ENCODE measurements at regions not wholly inside any gene's neighbourhood (a gene's known extent, or its start where the extent isn't known, plus 50 kb on each side); places are given as distances from the start of the nearest gene placed in this dataset.
A peak's percentile ranks its signal among the peaks of the same experiment; 100 is the strongest.

DNA sequence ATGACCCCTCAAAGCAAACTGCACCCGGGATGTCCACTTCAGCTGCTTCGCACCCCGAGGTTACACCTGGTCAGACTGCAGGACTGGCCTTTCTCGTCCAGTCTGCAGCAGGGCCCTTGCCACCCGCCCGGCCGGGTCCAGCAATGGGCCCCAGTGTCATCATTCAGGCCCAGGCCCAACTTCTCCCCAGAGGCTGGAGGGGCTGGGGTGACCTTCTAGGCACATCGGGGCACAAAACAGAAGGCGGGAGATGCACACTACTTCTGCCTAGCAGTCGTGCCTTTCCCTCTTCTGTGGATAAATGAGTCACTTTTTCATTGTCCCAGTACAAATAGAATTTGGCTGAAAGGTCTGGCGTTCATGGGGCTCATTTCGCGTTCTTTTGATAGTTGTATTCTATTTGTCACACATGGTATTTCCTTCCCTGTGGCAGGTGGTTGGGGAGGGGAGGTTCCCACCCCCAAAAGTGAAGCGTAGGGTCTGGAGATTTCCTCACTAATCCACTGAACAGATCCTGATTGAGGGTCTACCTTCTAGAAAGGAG lies 56.9 kb upstream of the ID2 start:
- DNase-seq (no peak), ATAC-seq (no peak)
- TF ChIP-seq, protein P1, sequence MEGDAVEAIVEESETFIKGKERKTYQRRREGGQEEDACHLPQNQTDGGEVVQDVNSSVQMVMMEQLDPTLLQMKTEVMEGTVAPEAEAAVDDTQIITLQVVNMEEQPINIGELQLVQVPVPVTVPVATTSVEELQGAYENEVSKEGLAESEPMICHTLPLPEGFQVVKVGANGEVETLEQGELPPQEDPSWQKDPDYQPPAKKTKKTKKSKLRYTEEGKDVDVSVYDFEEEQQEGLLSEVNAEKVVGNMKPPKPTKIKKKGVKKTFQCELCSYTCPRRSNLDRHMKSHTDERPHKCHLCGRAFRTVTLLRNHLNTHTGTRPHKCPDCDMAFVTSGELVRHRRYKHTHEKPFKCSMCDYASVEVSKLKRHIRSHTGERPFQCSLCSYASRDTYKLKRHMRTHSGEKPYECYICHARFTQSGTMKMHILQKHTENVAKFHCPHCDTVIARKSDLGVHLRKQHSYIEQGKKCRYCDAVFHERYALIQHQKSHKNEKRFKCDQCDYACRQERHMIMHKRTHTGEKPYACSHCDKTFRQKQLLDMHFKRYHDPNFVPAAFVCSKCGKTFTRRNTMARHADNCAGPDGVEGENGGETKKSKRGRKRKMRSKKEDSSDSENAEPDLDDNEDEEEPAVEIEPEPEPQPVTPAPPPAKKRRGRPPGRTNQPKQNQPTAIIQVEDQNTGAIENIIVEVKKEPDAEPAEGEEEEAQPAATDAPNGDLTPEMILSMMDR (IDR thresholded peaks at IDR 0.05): no peak
- Histone ChIP-seq H3K4me1 (ENCODE audit: low read depth) (peaks cover 25% of the 10 kb centered on the region), H3K4me3 (no peak overlapping the region), H3K36me3 (ENCODE audit: low read depth) (no peaks in the 10 kb centered on the region), H3K9me3 (no peaks in the 10 kb centered on the region)
- intact Hi-C loops (cut with DNase I, micrococcal nuclease): loop anchor here in 1 of 2 donors (5.0 kb wide), 1 partner anchor 57 kb away; the partner anchor contains the start of gene ID2

DNA sequence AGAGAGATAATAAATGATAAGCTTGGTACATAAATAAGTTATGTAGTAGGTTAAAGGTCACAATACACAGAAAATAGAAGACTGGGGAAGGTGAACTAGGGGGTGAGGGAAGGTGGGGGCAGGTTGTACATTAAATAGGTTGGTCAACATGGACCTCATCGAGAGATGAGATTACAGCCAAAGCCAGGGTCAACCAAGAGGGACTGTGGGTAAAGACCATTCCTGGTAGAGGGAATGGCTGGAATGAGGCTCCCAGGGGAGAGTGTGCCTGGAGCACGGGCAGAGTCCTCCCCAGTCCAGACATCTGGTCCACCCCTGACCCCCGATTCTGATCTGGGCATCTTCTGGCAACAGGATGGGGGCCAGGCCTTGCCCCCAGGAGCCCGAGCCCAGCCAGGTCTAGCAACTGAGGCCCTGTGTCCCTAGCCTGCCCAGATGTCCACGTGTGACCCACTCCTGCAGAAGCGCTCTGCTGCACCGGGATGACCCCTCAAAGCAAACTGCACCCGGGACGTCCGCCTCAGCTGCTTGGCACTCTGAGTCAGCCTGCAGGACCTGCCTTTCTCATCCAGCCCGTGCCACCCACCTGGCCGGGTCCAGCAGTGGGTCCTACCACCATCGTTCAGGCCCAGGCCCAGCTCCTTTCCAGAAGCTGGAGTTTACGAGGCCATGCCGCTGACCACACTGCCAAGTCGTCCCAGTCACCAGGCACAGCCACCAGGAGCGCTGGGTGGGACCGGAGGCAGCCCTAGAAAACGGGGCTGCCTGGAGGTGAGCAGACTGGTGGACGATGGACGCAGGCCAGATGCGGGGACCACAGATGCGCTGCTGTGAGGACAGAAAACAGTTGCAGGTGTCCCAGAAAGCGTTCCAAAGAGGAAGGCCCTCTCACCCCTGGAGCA lies 56.2 kb upstream of the ID2 start:
- DNase-seq (peak in 1 of 3 donors; percentile 16), ATAC-seq (no peak)
- intact Hi-C loops (cut with DNase I, micrococcal nuclease): loop anchor here in 1 of 2 donors (5.0 kb wide), 1 partner anchor 57 kb away; the partner anchor contains the start of gene ID2
- TF ChIP-seq, protein P1 (IDR thresholded peaks at IDR 0.05): no peak
- H3K36me3 ChIP-seq (ENCODE audit: low read depth): no peaks in the 10 kb centered on the region
- H3K4me3 ChIP-seq: no peak overlapping the region
- H3K4me1 ChIP-seq (ENCODE audit: low read depth): peaks cover 25% of the 10 kb centered on the region
- no peaks in the 10 kb centered on the region for H3K9me3 ChIP-seq

DNA sequence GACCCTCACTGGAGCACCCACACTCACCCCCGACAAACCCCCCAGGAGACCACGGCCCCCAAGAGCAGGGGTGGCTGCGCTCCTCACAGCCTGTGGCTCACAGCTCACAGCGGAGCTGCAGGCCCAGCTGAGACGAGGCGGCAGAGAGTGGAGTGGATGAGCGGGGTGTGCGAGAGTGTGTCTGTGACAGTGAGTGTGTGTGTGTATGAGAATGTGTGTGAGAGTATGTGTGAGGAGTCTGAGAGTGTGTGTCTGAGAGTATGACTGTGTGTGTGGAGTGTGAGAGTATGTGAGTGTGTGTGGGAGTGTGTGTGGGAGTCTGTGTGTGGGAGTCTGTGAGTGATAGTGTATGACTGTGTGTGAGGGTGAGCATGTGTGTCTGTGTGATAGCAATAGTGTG lies 55.3 kb upstream of the ID2 start:
- TF ChIP-seq, protein P1 (IDR thresholded peaks at IDR 0.05): no peak
- no peaks in the 10 kb centered on the region for H3K36me3 ChIP-seq (ENCODE audit: low read depth)
- peaks cover 22% of the 10 kb centered on the region for H3K4me1 ChIP-seq (ENCODE audit: low read depth)
- H3K9me3 ChIP-seq: no peaks in the 10 kb centered on the region
- intact Hi-C loops (cut with DNase I, micrococcal nuclease): loop anchor here in 1 of 2 donors (5.0 kb wide), 1 partner anchor 56 kb away; the partner anchor contains the start of gene ID2
- no peak overlapping the region for H3K4me3 ChIP-seq
- ATAC-seq (peak; percentile 5), DNase-seq (peak in 1 of 3 donors; percentile 34)

DNA sequence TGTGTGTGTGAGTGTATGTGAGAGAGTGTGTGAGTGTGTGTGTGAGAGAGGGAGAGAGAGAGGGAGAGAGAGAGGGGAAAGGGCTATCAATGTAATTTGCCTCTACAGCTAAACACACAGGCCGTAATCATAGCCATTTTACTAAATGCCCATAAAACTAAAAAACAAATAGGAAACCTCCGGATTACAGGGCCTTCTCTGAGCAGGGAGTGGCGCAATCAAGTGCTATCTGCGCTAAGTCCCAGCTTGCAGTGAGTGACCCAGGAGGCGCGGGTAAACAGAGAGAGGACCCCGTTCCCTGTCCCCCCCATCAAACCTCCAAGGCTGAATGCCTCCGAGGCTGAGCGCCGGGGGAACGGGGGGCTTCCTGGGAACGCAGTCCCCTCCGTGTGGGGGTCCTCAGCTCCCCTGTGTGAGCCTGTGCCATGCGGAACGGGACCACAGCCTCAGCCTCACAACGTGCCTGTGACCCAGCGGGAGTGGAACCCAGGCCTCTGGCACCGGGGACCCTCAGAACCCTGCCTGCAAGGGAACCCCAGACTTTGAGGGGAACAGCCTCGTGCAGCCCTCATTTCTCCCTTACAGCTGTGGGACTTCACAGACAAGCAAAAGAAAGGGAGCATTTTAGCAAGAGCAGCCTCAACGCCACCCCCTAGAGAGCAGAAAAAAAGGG lies 54.7 kb upstream of the ID2 start:
- Histone ChIP-seq H3K4me1 (ENCODE audit: low read depth) (peaks cover 22% of the 10 kb centered on the region), H3K36me3 (ENCODE audit: low read depth) (no peaks in the 10 kb centered on the region), H3K4me3 (no peak overlapping the region), H3K9me3 (no peaks in the 10 kb centered on the region)
- intact Hi-C loops (cut with DNase I, micrococcal nuclease): loop anchor here in 1 of 2 donors (5.0 kb wide), 1 partner anchor 55 kb away; the partner anchor contains the start of gene ID2
- TF ChIP-seq, protein P1 (IDR thresholded peaks at IDR 0.05): no peak
- DNase-seq (peak in 2 of 3 donors; percentile 68 to 69), ATAC-seq (peak; percentile 77)

DNA sequence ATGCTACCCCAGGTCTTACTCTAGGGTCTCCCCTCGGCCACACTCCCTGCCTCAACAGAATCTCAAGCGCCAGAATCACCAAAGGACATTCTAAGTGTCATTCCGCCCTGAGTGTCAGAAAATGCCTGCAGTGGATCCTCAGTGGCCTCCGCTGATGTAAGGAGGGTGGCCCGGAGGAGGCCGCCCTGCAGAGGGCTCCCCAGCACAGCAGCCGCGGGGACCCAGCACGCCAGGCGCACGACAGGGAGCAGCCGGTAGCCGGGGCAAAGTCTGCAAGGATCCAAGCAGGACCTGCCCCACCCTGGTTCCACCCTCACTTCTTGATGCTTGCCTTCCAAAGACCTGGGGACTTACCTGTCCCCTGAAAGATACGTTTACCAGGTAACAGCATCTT lies 54.2 kb upstream of the ID2 start:
- ATAC-seq: peak; percentile 92
- Histone ChIP-seq H3K4me1 (ENCODE audit: low read depth) (peaks cover 22% of the 10 kb centered on the region), H3K4me3 (no peak overlapping the region)

More for the DNA sequence above, 54.2 kb upstream of the ID2 start:
- peak; percentile 92 to 93 (median 92) for DNase-seq
- no peaks in the 10 kb centered on the region for H3K36me3 ChIP-seq (ENCODE audit: low read depth)
- no peaks in the 10 kb centered on the region for H3K9me3 ChIP-seq
- TF ChIP-seq, protein P1 (IDR thresholded peaks at IDR 0.05): no peak
- intact Hi-C loops (cut with DNase I, micrococcal nuclease): loop anchor here in 1 of 2 donors (5.0 kb wide), 1 partner anchor 55 kb away; the partner anchor contains the start of gene ID2

All from mucosa of descending colon (tissue), 3 donors.